SK-N-SH (cell line): ENCODE measurements at regions not wholly inside any gene's neighbourhood (a gene's known extent, or its start where the extent isn't known, plus 50 kb on each side); places are given as distances from the start of the nearest gene placed in this dataset.

ENCODE experiments used
- CTCF ChIA-PET: fragments of 300-600, 350-600 bp; formaldehyde crosslinking; extraction: SDS; loops from one replicate; lab custom pipeline; 2021; lab: Yijun Ruan, JAX
- POLR2A ChIA-PET: fragments of 350-600 bp; sonication (Branson Sonifier 250); formaldehyde crosslinking; extraction: SDS; loops from one replicate; lab custom pipeline; 2020; ENCODE audit warnings: antibody characterized with exemption, inconsistent platforms; lab: Yijun Ruan, JAX
- DNase-seq: peaks from one replicate; pipeline ENCODE4 v3.0.0; 2012
- H2AFZ ChIP-seq: fragments of 200-600 bp; sonication (generic); 2 replicates; pipeline ENCODE4 v1.8.1; 2016; ENCODE audit warnings: antibody characterized with exemption, mild to moderate bottlenecking, low read depth
- H3F3A ChIP-seq: fragments of 200-600 bp; sonication (generic); replicated peaks from 2 replicates; pipeline ENCODE3; 2016; ENCODE audit warnings: antibody characterized with exemption, mild to moderate bottlenecking; ENCODE audit not compliant: insufficient read depth
- H3K27ac ChIP-seq, 2 experiments: fragments of 200-500 bp in 1 of 2; fragments of 200-600 bp in 1 of 2; sonication (Bioruptor generic) in 1 of 2; sonication (generic), shearing (Covaris generic) in 1 of 2; 2 replicates each; pipeline versions ENCODE4 v1.5.1 to v1.6.1; 2014 to 2016; ENCODE audit warnings: low read depth in 2 of 2, inconsistent platforms in 1 of 2, low read length in 1 of 2, mild to moderate bottlenecking in 1 of 2, mixed read lengths in 1 of 2
- H3K27me3 ChIP-seq: fragments of 200-600 bp; sonication (generic), shearing (Covaris generic); 2 replicates; pipeline ENCODE4 v1.6.1; 2016; ENCODE audit warnings: mixed run types; ENCODE audit not compliant: insufficient read depth
- H3K36me3 ChIP-seq, 2 experiments: fragments of 200-500 bp in 1 of 2; fragments of 200-600 bp in 1 of 2; sonication (Bioruptor generic) in 1 of 2; sonication (generic) in 1 of 2; replicated peaks in 1 of 2; 2 replicates each; pipeline versions ENCODE3 to v1.5.1; 2014 to 2016; ENCODE audit warnings: low read length in 1 of 2, mild to moderate bottlenecking in 1 of 2; ENCODE audit not compliant: insufficient read depth in 2 of 2, control insufficient read depth in 1 of 2
- H3K4me1 ChIP-seq, 2 experiments: fragments of 200-500 bp in 1 of 2; fragments of 200-600 bp in 1 of 2; sonication (Bioruptor generic) in 1 of 2; sonication (generic), shearing (Covaris generic) in 1 of 2; 2 replicates each; pipeline versions ENCODE4 v1.5.1 to v1.6.1; 2014 to 2016; ENCODE audit warnings: low read depth in 1 of 2, low read length in 1 of 2, mixed run types in 1 of 2; ENCODE audit not compliant: insufficient read depth in 2 of 2, control insufficient read depth in 1 of 2
- H3K4me2 ChIP-seq: fragments of 200-600 bp; sonication (generic), shearing (Covaris generic); 2 replicates; pipeline ENCODE4 v1.6.1; 2017; ENCODE audit warnings: mixed run types
- H3K4me3 ChIP-seq, 2 experiments: fragments of 200-500 bp in 1 of 2; fragments of 200-600 bp in 1 of 2; sonication (Bioruptor generic) in 1 of 2; sonication (generic), shearing (Covaris generic) in 1 of 2; 2 replicates each; pipeline versions ENCODE4 v1.5.1 to v1.8.1; 2014 to 2016; ENCODE audit warnings: low read depth in 2 of 2, inconsistent platforms in 1 of 2, low read length in 1 of 2, mild to moderate bottlenecking in 1 of 2, mixed read lengths in 1 of 2, moderate library complexity in 1 of 2
- H3K79me2 ChIP-seq: fragments of 200-600 bp; sonication (generic); 2 replicates; pipeline ENCODE4 v1.8.1; 2017; ENCODE audit warnings: mild to moderate bottlenecking; ENCODE audit not compliant: insufficient read depth
- H3K9ac ChIP-seq: fragments of 200-600 bp; sonication (generic); 2 replicates; pipeline ENCODE4 v1.6.1; 2017; ENCODE audit warnings: mixed run types
- H3K9me2 ChIP-seq: fragments of 200-600 bp; sonication (generic); 2 replicates; pipeline ENCODE4 v1.6.1; 2017; ENCODE audit warnings: mixed run types
- H3K9me3 ChIP-seq: fragments of 200-600 bp; sonication (generic); 2 replicates; pipeline ENCODE4 v1.6.1; 2017; ENCODE audit warnings: mixed run types, mild to moderate bottlenecking, moderate library complexity
- H4K20me1 ChIP-seq: fragments of 200-600 bp; sonication (generic); 2 replicates; pipeline ENCODE4 v1.6.1; 2017; ENCODE audit warnings: mild to moderate bottlenecking, mixed run types; ENCODE audit not compliant: insufficient read depth
- CHD2 ChIP-seq: fragments of 150-350 bp; IDR thresholded peaks from 2 replicates; pipeline ENCODE4 v1.6.1; 2018; ENCODE audit warnings: low read length; ENCODE audit not compliant: partially characterized antibody
- CTCF ChIP-seq: fragments of 200-600 bp; sonication (generic); IDR thresholded peaks from 2 replicates; pipeline ENCODE4 v1.6.1; 2017; ENCODE audit warnings: antibody characterized with exemption, mild to moderate bottlenecking, moderate library complexity
- ELF1 ChIP-seq: IDR thresholded peaks from 2 replicates; pipeline ENCODE4 v1.4.0; 2012
- GATA2 ChIP-seq: sonication (generic); formaldehyde crosslinking; IDR thresholded peaks from 2 replicates; pipeline ENCODE4 v1.5.0; 2020; ENCODE audit warnings: mild to moderate bottlenecking, missing genetic modification reagents
- IRF3 ChIP-seq: fragments of 150-350 bp; IDR thresholded peaks from 2 replicates; pipeline ENCODE4 v1.6.1; 2016; ENCODE audit warnings: mild to moderate bottlenecking, low read depth, low read length
- NFIC ChIP-seq: IDR thresholded peaks from 2 replicates; pipeline ENCODE4 v1.4.0; 2012; ENCODE audit warnings: borderline replicate concordance
- REST ChIP-seq: IDR thresholded peaks from 2 replicates; pipeline ENCODE4 v1.6.1; 2012; ENCODE audit warnings: mild to moderate bottlenecking, low read depth, low read length, moderate library complexity
- RFX5 ChIP-seq: IDR thresholded peaks from 2 replicates; pipeline ENCODE4 v1.6.1; 2012; ENCODE audit warnings: mild to moderate bottlenecking, improper control_type of control experiment, low read length
- SIN3A ChIP-seq: IDR thresholded peaks from 2 replicates; pipeline ENCODE4 v1.6.1; 2012; ENCODE audit warnings: low read depth, mild to moderate bottlenecking, low read length, moderate library complexity, borderline replicate concordance
- SMC3 ChIP-seq: IDR thresholded peaks from 2 replicates; pipeline ENCODE4 v1.6.1; 2012; ENCODE audit warnings: low read depth, low read length, improper control_type of control experiment
- TAF1 ChIP-seq: IDR thresholded peaks from 2 replicates; pipeline ENCODE4 v1.6.1; 2012; ENCODE audit warnings: low read depth, mild to moderate bottlenecking, low read length, moderate library complexity, borderline replicate concordance
- TCF12 ChIP-seq: IDR thresholded peaks from 2 replicates; pipeline ENCODE4 v1.4.0; 2012
- TEAD4 ChIP-seq: IDR thresholded peaks from 2 replicates; pipeline ENCODE4 v1.4.0; 2012; ENCODE audit warnings: mild to moderate bottlenecking, borderline replicate concordance; ENCODE audit not compliant: insufficient read depth
- USF1 ChIP-seq: IDR thresholded peaks from 2 replicates; pipeline ENCODE4 v1.4.0; 2012; ENCODE audit warnings: low read depth, borderline replicate concordance
- YY1 ChIP-seq: IDR thresholded peaks from 2 replicates; pipeline ENCODE4 v1.4.0; 2012; ENCODE audit warnings: low read depth, mild to moderate bottlenecking
- whole genome bisulfite sequencing: methylation state at CpG from one replicate; pipeline ENCODE4 v1.1.6; 2017; ENCODE audit warnings: low lambda C conversion rate; 5-methylcytosine and 5-hydroxymethylcytosine counted together

GRCh38 chr6:74780831-74781230 is 425.0 kb downstream of the COL12A1 start (continued):
- no peak for TF ChIP-seq USF1
- no peak for TF ChIP-seq SMC3
- no peak for TF ChIP-seq SIN3A
- no peak for TF ChIP-seq RFX5

- no peak for DNase-seq
- no peaks in the 10 kb centered on the region for H3F3A ChIP-seq
- H3K4me1 ChIP-seq, result no peaks in the 10 kb centered on the region
- H4K20me1 ChIP-seq, result no peaks in the 10 kb centered on the region
- no peak overlapping the region for H3K9ac ChIP-seq
- TF ChIP-seq TAF1 (no peak), REST (no peak), TEAD4 (no peak), YY1 (no peak), GATA2 (no peak), RFX5 (no peak), CHD2 (no peak), ELF1 (no peak), TCF12 (no peak)
- H3K79me2 ChIP-seq, result no peaks in the 10 kb centered on the region
- H3K4me2 ChIP-seq, result no peak overlapping the region
- POLR2A ChIA-PET, result no interaction called here
- CTCF ChIA-PET, result no interaction called here
- no peaks in the 10 kb centered on the region for H3K27me3 ChIP-seq
- no peaks in the 10 kb centered on the region for H3K9me3 ChIP-seq
- no peak overlapping the region for H3K27ac ChIP-seq
- H2AFZ ChIP-seq, result no peak overlapping the region
- no peaks in the 10 kb centered on the region for H3K36me3 ChIP-seq
- no peaks in the 10 kb centered on the region for H3K9me2 ChIP-seq
- H3K4me3 ChIP-seq, result no peak overlapping the region
Measured at GRCh38 chr6:74768738-74769137, 437.1 kb downstream of the COL12A1 start.

GRCh38 chr6:74768120-74768519 is 437.7 kb downstream of the COL12A1 start:
- Histone ChIP-seq H3K4me3 (no peak overlapping the region), H2AFZ (no peak overlapping the region), H3K36me3 (no peaks in the 10 kb centered on the region), H3K9me2 (no peaks in the 10 kb centered on the region), H3K4me2 (no peak overlapping the region), H3K9me3 (no peaks in the 10 kb centered on the region), H3K27me3 (no peaks in the 10 kb centered on the region), H4K20me1 (no peaks in the 10 kb centered on the region), H3F3A (no peaks in the 10 kb centered on the region), H3K79me2 (no peaks in the 10 kb centered on the region), H3K27ac (no peak overlapping the region), H3K9ac (no peak overlapping the region), H3K4me1 (no peaks in the 10 kb centered on the region)
- DNase-seq, result no peak
- 14% methylated on average over 3 of the region's 3 CpGs for WGBS
- CTCF ChIA-PET, result no interaction called here
- POLR2A ChIA-PET, result no interaction called here
- TF ChIP-seq IRF3 (no peak), SMC3 (no peak), ELF1 (no peak), CTCF (no peak), USF1 (no peak), NFIC (no peak)
